Stimulated activated CD8-positive, alpha-beta memory T cell treated with anti-CD3 and anti-CD28 coated beads, Interleukin-2, amount 100 ng/mL, for 48 hours (primary cell): ENCODE measurements at regions not wholly inside any gene's neighbourhood (a gene's known extent, or its start where the extent isn't known, plus 50 kb on each side); places are given as distances from the start of the nearest gene placed in this dataset.

Experiments
- DNase-seq, 2 donors: peaks; one replicate each; pipeline ENCODE4 v3.0.0-alpha.2; 2020; ENCODE audit warnings: low read depth in 2 of 2

- DNase-seq = no peak
Measured at GRCh38 chr12:84685379-84685778, 227.2 kb downstream of the SLC6A15 start.

- no peak for DNase-seq
Measured at GRCh38 chr12:84676787-84677186, 235.8 kb downstream of the SLC6A15 start.

DNA sequence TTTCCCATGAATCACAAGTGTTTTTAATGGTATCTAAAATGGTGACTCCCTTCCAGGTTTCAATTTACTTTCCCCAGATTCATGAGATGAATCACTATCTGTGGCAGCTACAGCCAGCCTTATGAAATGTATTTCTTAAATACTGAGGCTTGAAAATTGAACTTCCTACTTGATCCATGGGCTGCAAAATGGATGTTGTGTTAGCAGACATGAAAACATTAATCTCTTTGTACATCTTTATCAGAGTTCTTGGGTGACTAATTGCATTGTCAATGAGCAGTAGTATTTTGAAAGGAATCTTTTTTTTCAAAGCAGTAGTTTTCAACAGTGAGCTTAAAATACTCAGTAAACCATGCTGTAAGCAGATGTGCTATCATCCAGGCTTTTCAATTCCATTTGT lies 250.8 kb downstream of the SLC6A15 start:
- DNase-seq = no peak

DNA sequence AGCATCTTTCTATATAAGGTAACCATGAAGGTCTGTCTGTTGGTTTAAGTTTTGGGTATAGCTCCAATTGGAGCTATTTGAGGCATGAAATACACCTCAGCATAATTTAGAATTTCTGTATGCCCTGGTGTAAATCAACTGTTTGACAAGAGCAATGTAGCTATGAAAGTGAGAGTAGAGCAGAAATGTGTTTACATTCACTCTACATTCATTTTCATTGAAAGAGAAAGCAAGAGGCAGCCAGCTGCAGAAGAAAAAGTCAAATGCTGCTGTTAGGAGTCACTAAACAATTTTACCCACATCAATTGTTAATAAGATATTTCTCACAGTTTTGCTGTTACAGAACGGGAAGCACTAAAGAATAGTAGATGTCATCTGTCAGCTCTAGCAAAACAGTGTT lies 252.5 kb downstream of the SLC6A15 start:
- DNase-seq = no peak

DNA sequence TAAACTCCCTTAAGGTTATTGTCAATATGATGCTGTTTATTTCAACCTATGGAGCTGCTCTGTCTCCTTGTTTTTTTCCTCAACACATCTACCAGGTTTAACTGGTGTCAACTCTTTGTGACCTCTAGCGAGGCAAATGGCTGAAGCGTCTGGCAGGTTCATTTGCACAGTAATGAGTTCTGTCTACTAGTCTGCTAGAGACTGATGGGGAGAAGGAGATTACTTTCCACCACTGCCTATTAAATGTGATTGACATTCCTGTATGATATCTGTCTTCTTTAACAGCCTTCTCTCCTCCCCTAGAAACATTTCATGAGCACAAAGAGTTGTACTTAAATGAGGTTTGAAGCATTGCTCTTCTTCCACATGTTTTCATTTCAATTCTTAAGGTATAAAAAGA lies 253.7 kb downstream of the SLC6A15 start:
- DNase-seq = no peak

- DNase-seq = no peak
Measured at GRCh38 chr12:84656705-84657104, 255.9 kb downstream of the SLC6A15 start.

GRCh38 chr12:84653482-84653881 lies 259.1 kb downstream of the SLC6A15 start:
- DNase-seq = no peak

GRCh38 chr12:84648425-84648824 lies 264.2 kb downstream of the SLC6A15 start:
- no peak for DNase-seq

- DNase-seq = no peak
Measured at GRCh38 chr12:84644908-84645307, 267.7 kb downstream of the SLC6A15 start.

DNA sequence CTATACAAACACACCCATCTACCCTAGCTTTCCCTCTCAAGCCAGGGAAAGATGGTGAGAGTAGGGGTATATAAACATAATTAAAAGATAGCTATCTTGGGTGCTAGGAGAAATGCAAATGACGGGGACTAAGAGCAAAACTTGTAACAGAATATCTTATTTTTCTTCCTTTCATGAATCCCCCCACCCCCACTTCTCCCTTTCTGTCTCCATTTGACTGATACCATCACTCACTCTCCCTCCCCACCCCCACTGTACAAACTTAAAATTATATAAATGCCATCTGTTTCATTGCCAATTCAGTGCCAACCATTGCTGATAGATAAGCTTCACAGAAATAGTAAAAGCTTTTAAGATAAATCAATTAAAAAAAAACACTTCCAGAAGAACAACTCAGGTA lies 268.6 kb downstream of the SLC6A15 start:
- DNase-seq = no peak

DNA sequence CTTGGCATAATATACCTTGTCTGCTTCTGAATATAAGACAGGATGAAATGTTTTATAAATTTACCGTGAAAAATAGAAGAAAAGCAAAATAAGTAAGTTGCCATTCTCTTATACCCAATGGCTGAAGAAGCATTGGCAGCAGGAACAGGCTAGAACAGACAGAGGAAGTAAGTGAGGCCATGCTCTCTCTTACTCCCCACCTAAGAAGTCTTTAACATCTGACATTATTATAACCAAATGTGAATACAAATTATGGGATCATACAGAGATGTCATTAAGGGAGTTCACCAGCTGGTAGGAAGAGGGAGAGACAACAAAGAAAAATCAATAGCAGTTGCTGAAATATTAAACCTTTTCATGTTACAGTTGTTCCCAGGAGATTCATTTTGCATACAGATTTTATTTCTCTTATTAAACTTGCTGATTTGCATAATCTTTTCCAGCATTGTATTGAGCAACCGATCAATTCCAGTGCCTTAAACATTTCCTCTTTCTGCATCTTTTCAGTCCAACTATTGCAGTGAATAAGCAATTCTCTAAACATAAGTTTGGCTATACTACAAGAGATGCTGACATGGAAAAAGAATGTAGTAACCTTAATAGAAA lies 270.6 kb downstream of the SLC6A15 start:
- no peak for DNase-seq

DNA sequence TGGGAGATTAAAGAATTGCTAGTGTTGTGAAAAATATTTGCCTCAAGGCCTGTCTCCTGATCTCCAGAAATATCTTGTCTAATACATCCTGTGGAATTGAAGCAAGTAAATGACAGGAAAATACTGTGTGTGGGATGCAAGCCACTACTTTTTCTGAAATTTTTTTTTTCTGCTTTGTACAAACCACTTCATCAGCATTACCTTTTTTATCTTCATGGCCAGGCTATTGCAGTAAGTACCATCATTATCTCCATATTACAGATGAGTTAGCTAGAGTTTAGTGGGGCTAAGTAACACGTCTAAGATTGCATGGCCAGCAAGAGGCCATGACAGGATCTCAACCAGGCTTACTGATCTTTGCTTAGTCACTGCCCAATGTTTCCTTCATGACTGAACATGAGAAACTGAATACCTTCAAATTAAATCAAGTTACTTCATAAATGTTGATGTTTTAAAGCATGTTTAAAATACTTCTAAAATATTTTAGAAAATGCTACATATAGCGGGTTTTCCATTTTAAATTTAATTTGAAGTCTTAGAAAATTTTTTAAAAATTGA lies 273.7 kb downstream of the SLC6A15 start:
- no peak for DNase-seq

- no peak for DNase-seq
Measured at GRCh38 chr12:84637926-84638325, 274.7 kb downstream of the SLC6A15 start.

GRCh38 chr12:84636801-84637290 lies 275.8 kb downstream of the SLC6A15 start:
- DNase-seq = no peak

DNA sequence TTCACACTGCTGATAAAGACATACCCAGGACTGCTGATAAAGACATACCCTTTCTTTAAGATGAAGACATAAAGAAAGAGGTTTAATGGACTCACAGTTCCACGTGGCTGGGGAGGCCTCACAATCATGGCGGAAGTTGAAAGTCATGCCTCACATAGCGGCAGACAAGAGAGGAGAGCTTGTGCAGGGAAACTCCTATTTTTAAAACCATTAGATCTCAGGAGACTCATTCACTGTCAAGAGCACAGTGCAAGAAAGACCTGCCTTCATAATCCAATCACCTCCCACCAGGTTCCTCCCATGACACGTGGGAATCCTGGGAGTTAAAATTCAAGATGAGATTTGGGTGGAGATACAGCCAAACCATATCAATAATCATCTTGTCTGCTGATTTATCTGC lies 278.1 kb downstream of the SLC6A15 start:
- DNase-seq = no peak

- DNase-seq = no peak
Measured at GRCh38 chr12:84632556-84632955, 280.0 kb downstream of the SLC6A15 start.

DNA sequence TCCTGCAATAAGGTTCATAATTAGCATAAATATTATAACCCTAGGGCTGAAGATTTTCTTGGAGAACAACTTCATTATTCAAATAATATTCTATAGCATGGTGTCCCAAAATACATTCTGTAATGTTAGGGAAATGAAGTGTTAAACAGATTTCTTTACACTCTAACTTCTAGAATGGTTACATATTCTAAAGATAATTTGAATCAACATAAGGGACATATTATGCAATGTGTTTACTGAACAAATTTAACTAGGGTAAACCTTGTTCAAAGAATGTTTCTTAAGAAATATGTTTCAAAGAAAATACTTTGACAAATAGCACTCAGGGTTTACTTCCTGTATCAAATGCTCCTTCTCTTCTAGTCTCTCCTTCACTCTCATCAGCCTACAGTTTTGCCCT lies 281.6 kb downstream of the SLC6A15 start:
- no peak for DNase-seq

GRCh38 chr12:84627593-84627992 lies 285.0 kb downstream of the SLC6A15 start:
- DNase-seq = no peak

GRCh38 chr12:84624601-84625000 lies 288.0 kb downstream of the SLC6A15 start:
- no peak for DNase-seq

GRCh38 chr12:84619053-84619571 lies 293.5 kb downstream of the SLC6A15 start:
- DNase-seq = no peak

- no peak for DNase-seq
Measured at GRCh38 chr12:84607170-84607819, 305.3 kb downstream of the SLC6A15 start.

GRCh38 chr12:84605983-84606382 lies 306.6 kb downstream of the SLC6A15 start:
- no peak for DNase-seq

DNA sequence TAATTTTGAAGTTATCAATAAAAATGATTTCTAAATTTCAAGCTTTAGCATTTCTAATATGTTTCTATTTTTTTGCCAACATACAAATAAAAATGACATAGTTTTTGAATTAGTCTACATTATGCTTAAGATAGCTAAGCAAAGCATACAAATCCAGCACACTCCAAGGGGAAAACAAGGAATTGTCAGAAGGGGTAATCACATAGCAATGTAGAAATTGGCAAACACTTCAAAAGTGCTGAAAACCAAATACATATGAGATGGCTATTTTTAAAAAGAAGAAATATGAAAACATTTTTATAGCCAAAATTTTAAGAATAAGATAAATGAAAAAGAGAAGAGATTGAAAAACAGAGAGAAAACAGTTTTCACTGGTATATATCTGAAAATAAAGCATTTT lies 308.0 kb downstream of the SLC6A15 start:
- DNase-seq = no peak
